Panc1 (cell line): ENCODE measurements at regions not wholly inside any gene's neighbourhood (a gene's known extent, or its start where the extent isn't known, plus 50 kb on each side); places are given as distances from the start of the nearest gene placed in this dataset.

Experiments used
- POLR2AphosphoS5 ChIP-seq: IDR thresholded peaks from 2 replicates; pipeline ENCODE4 v1.6.1; 2012; ENCODE audit warnings: mild to moderate bottlenecking, low read depth, low read length, moderate library complexity
- TCF7L2 ChIP-seq: IDR thresholded peaks from 2 replicates; pipeline ENCODE4 v1.6.1; 2011; ENCODE audit warnings: mild to moderate bottlenecking, low read depth, low read length, inconsistent platforms
- TF ChIP-seq, protein P1 (sequence below): fragments of 450-650 bp; IDR thresholded peaks from 2 replicates; pipeline ENCODE4 v1.5.1; 2017; ENCODE audit warnings: mild to moderate bottlenecking
- TF ChIP-seq, protein P2 (sequence below), 2 experiments: IDR thresholded peaks; 2 replicates each; pipeline ENCODE4 v1.6.1; 2011 to 2012; ENCODE audit warnings: low read depth in 2 of 2, control low read depth in 1 of 2, low read length in 1 of 2, mild to moderate bottlenecking in 1 of 2, moderate library complexity in 1 of 2; ENCODE audit not compliant: insufficient read depth in 1 of 2

DNA sequence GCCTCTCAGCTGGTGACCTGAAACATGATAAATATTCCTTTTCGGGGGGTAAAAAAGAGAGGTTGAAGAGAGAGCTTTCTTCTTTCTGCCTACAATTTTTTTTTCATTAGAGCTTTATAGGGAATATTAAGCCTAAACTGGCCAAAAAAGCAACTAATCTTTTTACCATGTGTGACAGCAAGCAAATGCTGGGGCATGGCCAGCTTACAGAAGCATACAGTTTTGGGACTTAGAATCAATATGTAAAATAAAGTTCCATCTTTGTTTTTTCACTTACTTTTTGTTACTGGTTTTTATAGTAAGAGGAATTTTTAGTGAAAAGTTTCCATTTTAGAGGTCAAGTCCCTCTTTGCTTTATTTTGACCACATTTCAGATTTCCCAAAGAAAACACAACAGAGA is 301.2 kb upstream of the DEPDC1 start:
- TF ChIP-seq, protein P1, sequence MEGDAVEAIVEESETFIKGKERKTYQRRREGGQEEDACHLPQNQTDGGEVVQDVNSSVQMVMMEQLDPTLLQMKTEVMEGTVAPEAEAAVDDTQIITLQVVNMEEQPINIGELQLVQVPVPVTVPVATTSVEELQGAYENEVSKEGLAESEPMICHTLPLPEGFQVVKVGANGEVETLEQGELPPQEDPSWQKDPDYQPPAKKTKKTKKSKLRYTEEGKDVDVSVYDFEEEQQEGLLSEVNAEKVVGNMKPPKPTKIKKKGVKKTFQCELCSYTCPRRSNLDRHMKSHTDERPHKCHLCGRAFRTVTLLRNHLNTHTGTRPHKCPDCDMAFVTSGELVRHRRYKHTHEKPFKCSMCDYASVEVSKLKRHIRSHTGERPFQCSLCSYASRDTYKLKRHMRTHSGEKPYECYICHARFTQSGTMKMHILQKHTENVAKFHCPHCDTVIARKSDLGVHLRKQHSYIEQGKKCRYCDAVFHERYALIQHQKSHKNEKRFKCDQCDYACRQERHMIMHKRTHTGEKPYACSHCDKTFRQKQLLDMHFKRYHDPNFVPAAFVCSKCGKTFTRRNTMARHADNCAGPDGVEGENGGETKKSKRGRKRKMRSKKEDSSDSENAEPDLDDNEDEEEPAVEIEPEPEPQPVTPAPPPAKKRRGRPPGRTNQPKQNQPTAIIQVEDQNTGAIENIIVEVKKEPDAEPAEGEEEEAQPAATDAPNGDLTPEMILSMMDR = no peak
- no peak for TF ChIP-seq POLR2AphosphoS5
- TF ChIP-seq, protein P2, sequence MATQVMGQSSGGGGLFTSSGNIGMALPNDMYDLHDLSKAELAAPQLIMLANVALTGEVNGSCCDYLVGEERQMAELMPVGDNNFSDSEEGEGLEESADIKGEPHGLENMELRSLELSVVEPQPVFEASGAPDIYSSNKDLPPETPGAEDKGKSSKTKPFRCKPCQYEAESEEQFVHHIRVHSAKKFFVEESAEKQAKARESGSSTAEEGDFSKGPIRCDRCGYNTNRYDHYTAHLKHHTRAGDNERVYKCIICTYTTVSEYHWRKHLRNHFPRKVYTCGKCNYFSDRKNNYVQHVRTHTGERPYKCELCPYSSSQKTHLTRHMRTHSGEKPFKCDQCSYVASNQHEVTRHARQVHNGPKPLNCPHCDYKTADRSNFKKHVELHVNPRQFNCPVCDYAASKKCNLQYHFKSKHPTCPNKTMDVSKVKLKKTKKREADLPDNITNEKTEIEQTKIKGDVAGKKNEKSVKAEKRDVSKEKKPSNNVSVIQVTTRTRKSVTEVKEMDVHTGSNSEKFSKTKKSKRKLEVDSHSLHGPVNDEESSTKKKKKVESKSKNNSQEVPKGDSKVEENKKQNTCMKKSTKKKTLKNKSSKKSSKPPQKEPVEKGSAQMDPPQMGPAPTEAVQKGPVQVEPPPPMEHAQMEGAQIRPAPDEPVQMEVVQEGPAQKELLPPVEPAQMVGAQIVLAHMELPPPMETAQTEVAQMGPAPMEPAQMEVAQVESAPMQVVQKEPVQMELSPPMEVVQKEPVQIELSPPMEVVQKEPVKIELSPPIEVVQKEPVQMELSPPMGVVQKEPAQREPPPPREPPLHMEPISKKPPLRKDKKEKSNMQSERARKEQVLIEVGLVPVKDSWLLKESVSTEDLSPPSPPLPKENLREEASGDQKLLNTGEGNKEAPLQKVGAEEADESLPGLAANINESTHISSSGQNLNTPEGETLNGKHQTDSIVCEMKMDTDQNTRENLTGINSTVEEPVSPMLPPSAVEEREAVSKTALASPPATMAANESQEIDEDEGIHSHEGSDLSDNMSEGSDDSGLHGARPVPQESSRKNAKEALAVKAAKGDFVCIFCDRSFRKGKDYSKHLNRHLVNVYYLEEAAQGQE (IDR thresholded peaks at IDR 0.05; ENCODE audit: insufficient read depth in 1 of 2, low read depth in 2 of 2, low read length in 1 of 2) = no peak
- TF ChIP-seq TCF7L2 = no peak
